Brain pericyte (primary cell): ENCODE measurements at regions not wholly inside any gene's neighbourhood (a gene's known extent, or its start where the extent isn't known, plus 50 kb on each side); places are given as distances from the start of the nearest gene placed in this dataset.

Experiments used
- DNase-seq: peaks from one replicate; pipeline ENCODE4 v3.0.0-alpha.2; 2012; ENCODE audit warnings: low read depth, low spot score

DNA sequence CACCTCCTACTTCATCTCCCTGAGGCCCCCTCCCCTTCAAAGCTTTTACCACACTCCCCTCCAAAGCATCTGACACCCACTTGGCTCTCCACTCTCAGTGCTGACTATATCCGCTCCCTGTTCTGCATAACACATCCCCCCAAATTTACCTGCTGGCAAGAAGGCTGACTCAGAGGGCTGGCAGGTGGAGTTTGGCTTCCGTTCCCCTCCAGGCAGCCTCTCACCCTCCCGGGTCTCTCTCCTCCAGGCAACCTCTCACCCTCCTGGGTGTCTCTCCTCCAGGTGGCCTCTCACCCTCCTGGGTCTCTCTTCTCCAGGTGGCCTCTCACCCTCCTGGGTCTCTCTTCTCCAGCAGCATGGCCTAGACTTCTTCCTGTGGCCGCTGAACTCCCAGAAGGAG is 562.1 kb downstream of the NPHP4 start:
- DNase-seq = no peak

DNA sequence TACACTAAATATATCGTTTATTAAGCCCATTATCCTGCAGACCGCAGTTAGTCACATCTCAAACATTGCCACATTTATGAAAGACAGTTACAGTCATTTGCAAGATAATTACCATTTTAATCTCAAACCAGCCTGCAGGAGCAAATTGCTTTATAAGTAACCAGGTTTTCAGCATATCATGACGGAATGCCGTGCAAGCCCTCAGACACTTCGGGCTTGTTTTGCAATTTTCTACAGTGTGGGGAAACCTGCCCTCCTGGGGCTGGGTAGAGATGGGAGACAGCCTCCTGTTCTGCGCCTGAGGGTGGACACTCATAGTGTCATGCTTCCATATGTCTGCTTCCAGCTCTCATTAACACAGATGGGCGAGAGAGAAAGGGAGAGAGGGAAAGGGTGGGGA is 563.9 kb downstream of the NPHP4 start:
- DNase-seq = no peak

DNA sequence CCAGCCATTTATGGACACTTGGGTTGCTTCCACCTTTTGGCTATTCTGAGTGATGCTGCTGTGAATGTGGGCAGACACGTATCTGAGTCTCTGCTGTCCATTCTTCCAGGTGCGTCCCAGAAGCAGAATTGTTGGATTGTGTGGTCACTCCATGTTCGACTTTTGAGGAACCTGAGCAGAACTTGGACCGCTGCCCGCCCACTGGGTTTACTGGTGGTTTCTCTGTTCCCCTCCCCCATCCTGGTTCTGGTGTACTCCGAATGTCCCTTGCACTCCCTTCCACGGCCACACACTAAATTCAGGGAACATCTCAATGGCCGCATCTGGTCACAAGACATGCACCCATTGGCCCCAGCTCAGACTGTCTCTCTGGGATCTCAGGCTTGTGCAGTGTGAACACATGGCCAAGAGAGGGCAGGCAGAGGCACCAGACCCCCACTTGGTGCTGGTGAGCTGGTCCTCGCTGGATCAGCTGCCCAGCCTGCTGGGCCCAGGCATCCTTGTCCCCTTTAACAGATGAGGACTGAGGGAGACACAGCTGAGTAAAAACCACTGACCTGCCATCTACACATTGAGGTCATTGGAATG is 565.1 kb downstream of the NPHP4 start:
- DNase-seq = no peak

DNA sequence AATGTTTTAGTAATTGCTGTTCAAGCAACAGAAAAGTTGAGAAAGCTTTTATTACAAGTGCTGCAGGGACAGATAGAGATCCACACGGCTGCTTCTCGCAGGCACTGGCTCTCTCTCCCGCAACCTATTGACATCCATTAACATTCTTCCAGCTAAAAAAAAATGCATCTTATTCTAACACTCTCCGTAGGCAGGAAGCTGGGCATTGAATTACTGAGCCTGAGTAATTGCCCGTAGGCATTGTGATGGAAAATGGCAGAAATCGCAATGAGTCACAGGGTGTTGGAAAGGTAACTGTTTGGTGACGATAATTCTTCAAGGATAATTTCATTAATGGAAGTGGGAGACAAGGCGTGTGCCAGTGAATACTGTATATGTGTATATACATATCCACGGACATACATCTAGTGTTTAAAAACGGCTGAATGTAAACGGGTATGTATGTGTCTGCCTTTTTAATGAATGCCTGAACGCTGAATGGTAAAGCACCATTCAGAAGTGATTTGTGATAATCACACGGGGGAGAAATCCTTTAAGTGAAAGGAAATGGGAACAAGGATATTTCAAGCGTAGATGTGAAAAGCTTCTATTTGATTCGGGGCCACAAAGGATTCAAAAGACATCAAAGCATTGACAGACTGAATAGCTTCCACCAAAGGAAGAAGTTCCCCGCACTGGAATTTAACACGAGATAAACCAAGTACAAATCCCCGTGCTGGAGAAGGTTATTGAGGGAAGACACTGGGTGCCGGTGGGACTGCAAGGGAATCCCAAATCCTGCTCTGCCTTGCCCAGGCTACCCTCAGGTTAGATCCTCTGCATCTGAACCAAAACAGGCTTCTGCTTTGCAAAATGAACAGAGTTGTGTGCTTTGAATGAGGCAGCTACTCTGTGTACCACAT is 567.2 kb downstream of the NPHP4 start:
- no peak for DNase-seq

DNA sequence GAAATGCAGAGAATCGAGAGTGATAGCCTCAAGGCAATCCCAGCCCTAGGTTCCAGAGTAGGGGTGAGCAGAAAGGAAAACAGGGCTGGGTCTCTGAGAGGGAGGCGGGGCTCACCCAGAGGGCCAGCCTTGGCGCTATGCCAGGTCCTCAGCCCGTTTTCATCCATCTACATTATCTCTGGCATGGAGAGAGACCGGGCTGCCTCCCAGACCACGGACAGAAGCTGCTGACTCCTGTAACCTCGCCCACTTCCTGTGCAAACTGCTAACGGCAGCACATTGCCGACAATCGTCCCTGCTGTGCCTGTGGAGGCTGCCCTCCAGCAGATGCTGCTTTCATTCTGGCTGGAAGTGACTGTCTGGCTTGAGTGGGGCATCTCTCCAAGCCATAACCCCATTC is 569.1 kb downstream of the NPHP4 start:
- DNase-seq = no peak

- DNase-seq = no peak
These were observed 572.7 kb downstream of the NPHP4 start for GRCh38 chr1:5419501-5419900.

GRCh38 chr1:5416518-5416917 is 575.7 kb downstream of the NPHP4 start:
- no peak for DNase-seq

GRCh38 chr1:5415606-5416005 is 576.6 kb downstream of the NPHP4 start:
- no peak for DNase-seq

GRCh38 chr1:5410652-5411051 is 581.6 kb downstream of the NPHP4 start:
- DNase-seq = no peak

DNA sequence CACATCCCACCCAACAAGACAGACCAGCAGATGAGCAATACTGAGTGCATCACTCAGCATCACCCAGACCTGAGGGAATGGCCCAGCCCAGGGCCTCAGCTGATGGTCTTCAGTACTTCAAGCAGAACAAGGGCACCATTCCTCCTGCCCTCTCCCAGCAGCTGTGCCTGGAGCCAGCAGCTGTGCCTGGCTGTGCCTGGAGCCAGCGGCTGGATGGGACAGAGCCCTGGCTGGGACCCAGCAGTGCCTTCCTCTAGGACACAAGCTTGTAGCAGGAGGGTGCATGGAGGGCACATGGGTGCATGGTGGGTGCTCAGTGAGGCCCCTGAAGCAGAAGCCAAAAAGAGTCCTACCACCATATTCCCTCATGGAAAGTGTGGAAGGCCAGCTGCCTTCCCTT is 583.8 kb downstream of the NPHP4 start:
- DNase-seq = no peak

GRCh38 chr1:5405263-5405662 is 587.0 kb downstream of the NPHP4 start:
- DNase-seq = no peak

- DNase-seq = no peak
These were observed 587.6 kb downstream of the NPHP4 start for GRCh38 chr1:5404412-5405203.

DNA sequence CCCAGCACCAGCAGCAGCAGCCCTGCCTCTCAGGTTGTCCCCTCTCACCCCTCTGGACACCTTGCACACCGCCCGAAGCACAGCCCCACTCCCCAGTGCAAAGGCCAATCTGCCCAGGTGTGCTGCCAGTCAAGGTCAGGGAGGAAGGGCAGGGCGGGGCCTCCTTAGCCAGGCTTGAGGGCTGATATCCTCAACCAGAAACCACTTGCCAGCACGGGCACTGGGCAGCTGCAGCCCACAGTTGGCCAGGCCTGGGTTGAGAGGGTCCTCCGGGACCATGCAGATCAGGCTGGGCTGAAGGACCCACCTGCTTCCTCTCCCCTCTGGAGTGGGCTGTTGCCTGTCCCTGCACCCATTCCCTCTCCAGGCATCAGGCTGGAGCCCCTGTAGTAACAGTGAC is 588.3 kb downstream of the NPHP4 start:
- no peak for DNase-seq

GRCh38 chr1:5402618-5403017 is 589.6 kb downstream of the NPHP4 start:
- no peak for DNase-seq

- DNase-seq = no peak
These were observed 592.5 kb downstream of the NPHP4 start for GRCh38 chr1:5399771-5400170.

DNA sequence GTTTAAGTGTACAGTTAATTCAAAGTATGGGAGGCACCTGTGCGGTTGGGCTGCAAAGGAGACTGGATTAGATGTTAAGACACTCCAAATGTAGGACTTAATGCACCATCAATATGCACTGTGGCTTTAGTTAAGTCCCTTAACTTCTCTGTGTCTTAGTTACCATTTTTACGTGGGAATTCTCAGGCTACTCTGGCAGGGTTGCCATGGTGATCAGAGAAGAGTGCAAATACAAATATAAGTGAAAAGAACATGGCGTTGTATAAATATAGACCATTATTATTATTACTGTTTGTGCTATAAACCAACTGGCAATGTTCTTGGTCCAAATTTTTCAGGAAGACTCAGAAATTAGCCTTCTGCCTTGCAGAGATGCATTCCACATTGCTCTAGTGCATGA is 595.6 kb downstream of the NPHP4 start:
- no peak for DNase-seq

DNA sequence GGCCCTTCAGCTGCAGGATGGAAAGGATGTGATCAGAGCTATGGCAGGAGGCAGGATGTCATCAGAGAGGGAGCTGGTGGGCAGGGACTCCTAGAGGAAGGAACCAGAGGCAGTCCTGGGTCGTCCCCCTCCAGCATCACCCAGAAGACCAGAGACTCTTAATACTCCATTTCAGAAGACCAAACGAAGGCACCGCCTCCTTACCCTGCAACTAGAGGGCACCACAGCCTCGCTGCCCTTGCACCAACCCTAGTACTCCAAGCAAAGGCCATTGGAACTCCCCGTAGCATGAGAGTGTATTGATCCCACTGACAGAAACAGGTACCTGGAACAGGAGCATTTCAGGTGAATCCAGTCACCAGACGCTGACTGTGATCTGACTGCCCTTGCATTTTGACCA is 598.1 kb downstream of the NPHP4 start:
- no peak for DNase-seq

GRCh38 chr1:5393603-5394002 is 598.6 kb downstream of the NPHP4 start:
- no peak for DNase-seq

GRCh38 chr1:5393146-5393545 is 599.1 kb downstream of the NPHP4 start:
- DNase-seq = no peak

DNA sequence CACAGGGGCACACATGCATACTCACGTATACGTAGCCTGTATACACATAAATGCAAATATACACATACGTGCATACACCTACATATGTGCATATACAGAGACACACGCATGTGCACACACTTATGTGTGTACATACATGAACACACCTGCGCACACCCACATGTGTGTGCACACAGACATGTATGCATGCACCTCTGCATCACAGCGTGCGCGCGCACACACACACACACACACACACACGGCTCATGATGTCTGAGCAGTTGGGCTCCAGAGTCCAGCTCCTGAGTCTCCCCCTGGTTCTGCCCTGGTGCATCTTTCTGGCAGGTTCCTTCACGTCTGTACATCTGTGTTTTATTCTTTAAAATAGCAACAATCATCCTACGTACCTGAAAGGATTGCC is 600.5 kb downstream of the NPHP4 start:
- DNase-seq = no peak

- DNase-seq = no peak
These were observed 601.7 kb downstream of the NPHP4 start for GRCh38 chr1:5390504-5390903.

DNA sequence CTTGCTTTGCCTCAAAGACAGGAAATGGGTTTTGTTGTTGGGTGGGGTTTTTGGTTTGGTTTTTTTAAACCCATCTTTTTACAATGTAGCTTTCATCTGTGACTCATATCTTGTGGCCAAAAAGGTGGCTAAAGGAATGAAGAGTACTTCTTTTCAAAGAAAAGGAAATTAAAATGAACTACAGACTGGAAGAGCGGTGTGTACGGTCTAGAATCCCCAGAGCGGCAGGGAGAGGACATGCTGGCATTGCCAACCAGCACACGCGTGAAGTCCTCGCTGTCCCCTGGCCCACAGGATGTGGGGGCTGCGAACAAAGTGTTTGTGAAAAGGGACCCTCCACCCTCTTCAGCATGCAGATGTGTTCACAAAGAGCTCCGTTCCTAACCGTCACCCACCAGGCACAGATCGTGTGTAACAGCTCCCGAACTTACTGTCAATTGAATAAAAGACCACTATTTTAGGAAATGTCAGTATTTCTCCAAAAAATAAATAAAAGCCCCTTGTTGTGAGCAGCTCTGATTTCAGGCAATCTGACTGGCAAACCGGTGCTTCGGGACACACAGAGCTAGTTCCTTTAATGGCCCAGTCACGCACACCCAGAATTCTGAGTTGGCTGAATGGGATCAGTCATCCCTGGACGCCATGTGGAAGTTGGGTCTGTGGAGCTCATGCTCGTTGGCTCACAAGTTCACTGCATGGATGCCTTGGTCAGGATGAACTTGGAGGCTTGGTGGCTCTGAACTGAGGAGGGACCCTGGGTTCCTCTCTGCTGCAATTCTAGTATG is 602.9 kb downstream of the NPHP4 start:
- no peak for DNase-seq
